ENCODE measurements at regions not wholly inside any gene's neighbourhood (a gene's known extent, or its start where the extent isn't known, plus 50 kb on each side); places are given as distances from the start of the nearest gene placed in this dataset.

DNA sequence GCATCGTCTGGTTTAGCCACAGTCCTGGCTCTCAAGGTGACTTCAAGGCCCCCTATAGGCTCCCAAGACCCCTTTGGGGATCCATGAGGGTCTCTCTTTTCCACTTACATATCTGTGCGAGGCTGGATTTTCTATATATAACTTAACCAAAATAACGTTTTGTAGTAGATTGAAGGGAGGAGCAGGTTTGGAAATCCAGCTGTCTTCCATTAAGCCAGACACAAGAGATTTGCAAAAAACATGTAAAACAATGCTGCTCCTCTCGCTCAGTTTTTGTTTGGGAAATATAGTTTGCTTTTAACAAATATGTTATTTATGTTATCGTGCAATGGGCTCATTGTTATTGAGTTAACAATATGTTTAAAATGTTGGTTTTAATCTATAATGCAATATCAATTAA, 811.2 kb downstream of the TYW1 start:
- Histone ChIP-seq H2BK5ac (ENCODE audit: low read depth, low read length, poor library complexity, severe bottlenecking) (no peak overlapping the region), H3K9me3 (ENCODE audit: control insufficient read depth, insufficient read depth, low read length) (peaks cover 30% of the 10 kb centered on the region), H2BK15ac (ENCODE audit: low read depth, low read length) (no peak overlapping the region), H3K4me3 (ENCODE audit: insufficient read depth, low read depth, low read length) (no peak overlapping the region), H2AFZ (replicated peaks; ENCODE audit: low read length, poor library complexity) (no peak overlapping the region), H4K91ac (ENCODE audit: insufficient read depth, low read depth, low read length) (no peak overlapping the region), H3K27me3 (ENCODE audit: control insufficient read depth, insufficient read depth, low read length) (no peaks in the 10 kb centered on the region), H3K56ac (ENCODE audit: extremely low read depth, insufficient read depth, low read length) (no peak overlapping the region), H3K27ac (ENCODE audit: insufficient read depth, low read length) (no peak overlapping the region), H3K36me3 (ENCODE audit: control insufficient read depth, insufficient read depth, low read length) (no peaks in the 10 kb centered on the region), H3K4ac (ENCODE audit: low read depth, low read length) (no peak overlapping the region), H3K23ac (ENCODE audit: low read depth, low read length) (no peak overlapping the region), H4K5ac (ENCODE audit: low read depth, low read length) (no peak overlapping the region), H4K20me1 (ENCODE audit: insufficient read depth, low read length) (no peaks in the 10 kb centered on the region), H3K9ac (ENCODE audit: low read depth, low read length) (no peak overlapping the region), H3K9me1 (ENCODE audit: insufficient read depth, low read length) (no peaks in the 10 kb centered on the region), H2BK120ac (ENCODE audit: low read depth, low read length) (no peak overlapping the region), H2AK9ac (replicated peaks; ENCODE audit: low read depth, low read length, poor library complexity) (no peak overlapping the region), H3K79me1 (ENCODE audit: low read depth in 1 of 2, low read length in 2 of 2) (no peaks in the 10 kb centered on the region), H3K4me2 (ENCODE audit: low read depth, low read length) (no peak overlapping the region), H3K4me1 (ENCODE audit: control insufficient read depth, insufficient read depth, low read length) (no peaks in the 10 kb centered on the region), H2AK5ac (ENCODE audit: low read depth, low read length) (no peak overlapping the region), H3K14ac (replicated peaks; ENCODE audit: low read depth, low read length) (no peak overlapping the region), H4K8ac (ENCODE audit: low read depth in 2 of 2, low read length in 2 of 2) (no peak overlapping the region), H3K18ac (ENCODE audit: low read depth, low read length) (no peak overlapping the region), H2BK20ac (ENCODE audit: low read depth, low read length) (no peak overlapping the region)
- intact Hi-C loops (cut with micrococcal nuclease) (loop anchor here (2.0 kb wide), 1 partner anchor 77 kb away; no protein-coding TSS in a partner anchor), in situ Hi-C loops (cut with MboI; ENCODE audit: low sequenced_read_pairs) (no loop called here), dilution Hi-C loops (cut with HindIII; ENCODE audit: low sequenced_read_pairs, unreplicated experiment) (no loop called here)
- CTCF ChIA-PET, result no interaction called here
- no peak for ATAC-seq (ENCODE audit: low read depth)
- no CpG with 5 or more reads among the region's 5 CpGs for WGBS, 2 experiments (ENCODE audit: extremely low coverage in 2 of 2, insufficient read length in 1 of 2)
- POLR2A ChIA-PET (ENCODE audit: unreplicated experiment), result no interaction called here
- DNase-seq, result no peak
- TF ChIP-seq MXI1 (IDR thresholded peaks at IDR 0.05; ENCODE audit: borderline replicate concordance, low read depth, low read length) (no peak), POLR2A (IDR thresholded peaks at IDR 0.05; ENCODE audit: low read depth, low read length) (no peak), SMC3 (IDR thresholded peaks at IDR 0.05; ENCODE audit: low read depth, low read length) (no peak)
- TF ChIP-seq, protein P1, sequence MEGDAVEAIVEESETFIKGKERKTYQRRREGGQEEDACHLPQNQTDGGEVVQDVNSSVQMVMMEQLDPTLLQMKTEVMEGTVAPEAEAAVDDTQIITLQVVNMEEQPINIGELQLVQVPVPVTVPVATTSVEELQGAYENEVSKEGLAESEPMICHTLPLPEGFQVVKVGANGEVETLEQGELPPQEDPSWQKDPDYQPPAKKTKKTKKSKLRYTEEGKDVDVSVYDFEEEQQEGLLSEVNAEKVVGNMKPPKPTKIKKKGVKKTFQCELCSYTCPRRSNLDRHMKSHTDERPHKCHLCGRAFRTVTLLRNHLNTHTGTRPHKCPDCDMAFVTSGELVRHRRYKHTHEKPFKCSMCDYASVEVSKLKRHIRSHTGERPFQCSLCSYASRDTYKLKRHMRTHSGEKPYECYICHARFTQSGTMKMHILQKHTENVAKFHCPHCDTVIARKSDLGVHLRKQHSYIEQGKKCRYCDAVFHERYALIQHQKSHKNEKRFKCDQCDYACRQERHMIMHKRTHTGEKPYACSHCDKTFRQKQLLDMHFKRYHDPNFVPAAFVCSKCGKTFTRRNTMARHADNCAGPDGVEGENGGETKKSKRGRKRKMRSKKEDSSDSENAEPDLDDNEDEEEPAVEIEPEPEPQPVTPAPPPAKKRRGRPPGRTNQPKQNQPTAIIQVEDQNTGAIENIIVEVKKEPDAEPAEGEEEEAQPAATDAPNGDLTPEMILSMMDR (conservative IDR thresholded peaks at IDR 0.05; ENCODE audit: low read depth, low read length), result no peak
- no TSS peak for BruUV-seq (replicated peaks)

Data from IMR-90 (cell line).